ENCODE measurements at regions not wholly inside any gene's neighbourhood (a gene's known extent, or its start where the extent isn't known, plus 50 kb on each side); places are given as distances from the start of the nearest gene placed in this dataset.

GRCh38 chr20:40738976-40739375 lies 49.9 kb upstream of the MAFB start:
- H3K9me3 ChIP-seq (ENCODE audit: control insufficient read depth, low read length) = no peaks in the 10 kb centered on the region
- no peak for DNase-seq

DNA sequence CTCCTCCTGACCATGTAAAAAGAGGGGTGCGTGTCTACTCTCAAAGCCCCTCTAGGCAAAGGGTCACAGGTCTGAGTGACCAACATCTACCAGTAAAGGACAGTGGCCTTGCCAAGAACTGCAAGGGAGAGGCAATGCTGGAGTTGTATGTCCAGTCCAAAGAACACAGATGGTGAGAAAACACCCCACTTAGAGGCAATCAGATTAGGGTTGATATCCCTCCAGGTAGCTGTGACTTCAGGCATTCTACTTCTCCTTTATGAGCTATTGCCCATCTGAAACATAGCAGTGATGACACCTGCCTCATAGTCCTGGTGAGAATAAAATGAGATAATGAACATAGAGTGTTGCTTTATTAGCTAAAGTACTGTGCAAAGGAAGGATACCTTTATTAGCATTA lies 50.8 kb upstream of the MAFB start:
- Histone ChIP-seq H2AK5ac (ENCODE audit: low read length, severe bottlenecking) (no peak overlapping the region), H3K27me3 (ENCODE audit: control insufficient read depth in 1 of 2, insufficient read depth in 1 of 2, low read length in 2 of 2) (peaks cover 6 to 43% of the 10 kb centered on the region in 2 experiments), H4K8ac (ENCODE audit: low read length) (no peak overlapping the region), H2BK5ac (ENCODE audit: low read depth, low read length, poor library complexity, severe bottlenecking) (no peak overlapping the region), H2BK12ac (ENCODE audit: low read length in 2 of 2) (no peak overlapping the region), H4K91ac (ENCODE audit: low read length) (no peak overlapping the region), H3K14ac (ENCODE audit: low read length in 2 of 2) (no peak overlapping the region), H3K9ac (ENCODE audit: low read length) (no peak overlapping the region), H2AFZ (ENCODE audit: low read depth, low read length) (no peak overlapping the region), H3K79me1 (replicated peaks; ENCODE audit: low read length, poor library complexity, severe bottlenecking) (no peaks in the 10 kb centered on the region), H3K4me2 (ENCODE audit: low read length, poor library complexity, severe bottlenecking) (no peak overlapping the region), H3K4me1 (ENCODE audit: control insufficient read depth, insufficient read depth, low read depth, low read length) (no peaks in the 10 kb centered on the region), H3K9me3 (ENCODE audit: control insufficient read depth, low read length) (no peaks in the 10 kb centered on the region), H2BK120ac (ENCODE audit: low read depth, low read length) (no peak overlapping the region), H3K18ac (ENCODE audit: low read depth in 1 of 2, low read length in 2 of 2) (no peak overlapping the region), H3K4ac (ENCODE audit: low read depth in 1 of 2, low read length in 2 of 2) (no peak overlapping the region), H3K23ac (ENCODE audit: low read length in 2 of 2) (no peak overlapping the region), H3K36me3 (ENCODE audit: control insufficient read depth in 1 of 2, insufficient read depth in 2 of 2, low read depth in 1 of 2, low read length in 2 of 2) (no peaks in the 10 kb centered on the region), H2BK15ac (ENCODE audit: low read depth, poor library complexity, severe bottlenecking) (no peak overlapping the region), H3K27ac (ENCODE audit: low read length, poor library complexity, severe bottlenecking) (no peak overlapping the region), H3K4me3 (ENCODE audit: insufficient read depth in 1 of 2, low read depth in 1 of 2, low read length in 2 of 2) (no peak overlapping the region)
- 77% methylated on average over 1 of the region's 1 CpG for WGBS
- no peak for DNase-seq

More at GRCh38 chr20:40738976-40739375, 49.9 kb upstream of the MAFB start:
- Histone ChIP-seq H2BK120ac (ENCODE audit: low read depth, low read length) (no peak overlapping the region), H3K4me1 (ENCODE audit: control insufficient read depth, insufficient read depth, low read depth, low read length) (no peaks in the 10 kb centered on the region), H3K18ac (ENCODE audit: low read depth in 1 of 2, low read length in 2 of 2) (no peak overlapping the region), H2BK15ac (ENCODE audit: low read depth, poor library complexity, severe bottlenecking) (no peak overlapping the region), H3K27ac (ENCODE audit: low read length, poor library complexity, severe bottlenecking) (no peak overlapping the region), H3K14ac (ENCODE audit: low read length in 2 of 2) (no peak overlapping the region), H2BK5ac (ENCODE audit: low read depth, low read length, poor library complexity, severe bottlenecking) (no peak overlapping the region), H3K27me3 (ENCODE audit: control insufficient read depth in 1 of 2, insufficient read depth in 1 of 2, low read length in 2 of 2) (peaks cover 6 to 39% of the 10 kb centered on the region in 2 experiments), H2AK5ac (ENCODE audit: low read length, severe bottlenecking) (no peak overlapping the region), H2BK12ac (ENCODE audit: low read length in 2 of 2) (no peak overlapping the region), H4K8ac (ENCODE audit: low read length) (no peak overlapping the region), H3K9ac (ENCODE audit: low read length) (no peak overlapping the region), H3K4me2 (ENCODE audit: low read length, poor library complexity, severe bottlenecking) (no peak overlapping the region), H3K4me3 (ENCODE audit: insufficient read depth in 1 of 2, low read depth in 1 of 2, low read length in 2 of 2) (no peak overlapping the region), H3K23ac (ENCODE audit: low read length in 2 of 2) (no peak overlapping the region), H2AFZ (ENCODE audit: low read depth, low read length) (no peak overlapping the region), H3K4ac (ENCODE audit: low read depth in 1 of 2, low read length in 2 of 2) (no peak overlapping the region), H3K79me1 (replicated peaks; ENCODE audit: low read length, poor library complexity, severe bottlenecking) (no peaks in the 10 kb centered on the region), H3K36me3 (ENCODE audit: control insufficient read depth in 1 of 2, insufficient read depth in 2 of 2, low read depth in 1 of 2, low read length in 2 of 2) (no peaks in the 10 kb centered on the region), H4K91ac (ENCODE audit: low read length) (no peak overlapping the region)
- 37% methylated on average over 5 of the region's 9 CpGs for WGBS

DNA sequence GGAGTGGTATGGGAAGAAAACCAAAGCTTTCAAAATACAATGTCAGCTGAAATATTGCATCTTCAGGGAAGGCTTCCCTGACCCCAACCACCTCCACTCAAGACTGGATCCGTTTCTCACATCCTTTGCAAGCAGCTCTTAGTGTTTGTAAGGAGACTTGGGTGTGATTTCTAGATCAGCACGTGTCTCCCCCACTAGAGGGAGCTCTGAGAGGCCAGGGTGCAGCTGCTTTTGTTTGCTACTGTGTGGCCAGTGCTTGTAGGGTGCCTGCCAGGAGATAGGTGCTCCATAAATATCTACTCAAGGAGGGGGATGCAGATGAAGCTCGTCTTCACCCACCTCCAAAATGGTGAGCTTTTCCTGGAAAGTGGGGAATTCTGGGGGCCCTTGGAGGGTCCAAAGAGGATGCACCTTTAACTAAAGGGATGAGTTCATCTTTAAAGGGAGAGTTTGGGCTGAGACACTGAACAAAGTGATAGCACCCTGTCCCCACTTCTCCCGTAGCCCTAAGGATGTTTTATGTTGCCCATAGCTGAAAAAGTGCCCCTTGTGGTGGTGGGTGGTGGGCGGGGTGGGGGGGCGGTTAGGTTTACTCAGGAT lies 52.6 kb upstream of the MAFB start:
- no peak overlapping the region for H3K4ac ChIP-seq (ENCODE audit: low read depth in 1 of 2, low read length in 2 of 2)
- no peak overlapping the region for H2AK5ac ChIP-seq (ENCODE audit: low read length, severe bottlenecking)
- H3K23ac ChIP-seq (ENCODE audit: low read length in 2 of 2) = no peak overlapping the region
- H3K27ac ChIP-seq (ENCODE audit: low read length, poor library complexity, severe bottlenecking) = no peak overlapping the region
- no peak overlapping the region for H2AFZ ChIP-seq (ENCODE audit: low read depth, low read length)
- H2BK120ac ChIP-seq (ENCODE audit: low read depth, low read length) = no peak overlapping the region
- no peak overlapping the region for H4K8ac ChIP-seq (ENCODE audit: low read length)
- H3K4me1 ChIP-seq (ENCODE audit: control insufficient read depth, insufficient read depth, low read depth, low read length) = no peaks in the 10 kb centered on the region
- H2BK15ac ChIP-seq (ENCODE audit: low read depth, poor library complexity, severe bottlenecking) = no peak overlapping the region
- no peak overlapping the region for H3K4me3 ChIP-seq (ENCODE audit: insufficient read depth in 1 of 2, low read depth in 1 of 2, low read length in 2 of 2)
- H2BK12ac ChIP-seq (ENCODE audit: low read length in 2 of 2) = no peak overlapping the region
- no peak overlapping the region for H3K4me2 ChIP-seq (ENCODE audit: low read length, poor library complexity, severe bottlenecking)
- no peaks in the 10 kb centered on the region for H3K36me3 ChIP-seq (ENCODE audit: control insufficient read depth in 1 of 2, insufficient read depth in 2 of 2, low read depth in 1 of 2, low read length in 2 of 2)
- H4K91ac ChIP-seq (ENCODE audit: low read length) = no peak overlapping the region
- WGBS = 54% methylated on average over 6 of the region's 6 CpGs
- H3K79me1 ChIP-seq (replicated peaks; ENCODE audit: low read length, poor library complexity, severe bottlenecking) = no peaks in the 10 kb centered on the region
- peak; percentile 30 for DNase-seq
- no peak overlapping the region for H3K14ac ChIP-seq (ENCODE audit: low read length in 2 of 2)
- H3K9ac ChIP-seq (ENCODE audit: low read length) = no peak overlapping the region
- H2BK5ac ChIP-seq (ENCODE audit: low read depth, low read length, poor library complexity, severe bottlenecking) = no peak overlapping the region
- H3K9me3 ChIP-seq (ENCODE audit: control insufficient read depth, low read length) = no peaks in the 10 kb centered on the region
- H3K18ac ChIP-seq (ENCODE audit: low read depth in 1 of 2, low read length in 2 of 2) = no peak overlapping the region
- H3K27me3 ChIP-seq (ENCODE audit: control insufficient read depth in 1 of 2, insufficient read depth in 1 of 2, low read length in 2 of 2) = peaks cover 13 to 58% of the 10 kb centered on the region in 2 experiments

DNA sequence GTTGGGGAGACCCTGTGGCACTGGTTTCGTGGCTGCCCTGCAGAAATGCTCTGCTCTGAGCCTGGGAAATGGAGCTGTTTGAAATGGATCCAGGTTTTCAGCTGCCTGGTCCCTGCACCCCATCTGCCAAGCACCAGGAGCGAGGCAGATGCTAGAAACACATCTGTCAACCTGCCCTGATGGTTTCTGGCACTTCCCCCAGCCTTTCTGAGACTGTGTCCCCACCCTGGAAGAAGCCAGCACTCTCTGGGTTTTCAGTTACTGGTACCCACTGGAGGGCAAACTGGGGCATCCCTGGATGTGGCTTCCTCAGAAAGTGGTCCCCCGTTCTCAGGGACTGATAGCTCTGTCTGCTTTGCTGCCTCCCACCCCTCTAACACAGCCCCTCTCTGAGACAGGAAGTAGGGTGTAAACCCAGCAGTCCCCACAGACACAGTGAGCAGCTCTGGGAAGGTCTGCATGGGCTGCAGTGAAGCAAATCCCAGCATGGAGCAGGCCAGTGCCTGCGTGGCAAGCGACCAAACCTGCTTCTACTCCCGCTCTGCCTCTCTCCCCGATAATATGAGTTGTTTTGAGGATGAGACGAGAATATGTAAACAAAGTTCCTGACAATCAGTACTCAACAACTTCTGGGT lies 54.2 kb upstream of the MAFB start:
- Histone ChIP-seq H2BK120ac (ENCODE audit: low read depth, low read length) (no peak overlapping the region), H3K4ac (ENCODE audit: low read depth in 1 of 2, low read length in 2 of 2) (no peak overlapping the region), H3K4me3 (ENCODE audit: insufficient read depth in 1 of 2, low read depth in 1 of 2, low read length in 2 of 2) (no peak overlapping the region), H4K8ac (ENCODE audit: low read length) (no peak overlapping the region), H4K91ac (ENCODE audit: low read length) (no peak overlapping the region), H3K4me2 (ENCODE audit: low read length, poor library complexity, severe bottlenecking) (no peak overlapping the region), H2BK5ac (ENCODE audit: low read depth, low read length, poor library complexity, severe bottlenecking) (no peak overlapping the region), H3K9ac (ENCODE audit: low read length) (no peak overlapping the region), H3K27me3 (ENCODE audit: control insufficient read depth in 1 of 2, insufficient read depth in 1 of 2, low read length in 2 of 2) (peaks cover 16 to 60% of the 10 kb centered on the region in 2 experiments), H2AFZ (ENCODE audit: low read depth, low read length) (no peak overlapping the region), H3K4me1 (ENCODE audit: control insufficient read depth, insufficient read depth, low read depth, low read length) (no peaks in the 10 kb centered on the region), H3K14ac (ENCODE audit: low read length in 2 of 2) (no peak overlapping the region), H2AK5ac (ENCODE audit: low read length, severe bottlenecking) (no peak overlapping the region), H2BK15ac (ENCODE audit: low read depth, poor library complexity, severe bottlenecking) (no peak overlapping the region), H3K36me3 (ENCODE audit: control insufficient read depth in 1 of 2, insufficient read depth in 2 of 2, low read depth in 1 of 2, low read length in 2 of 2) (no peaks in the 10 kb centered on the region), H3K79me1 (replicated peaks; ENCODE audit: low read length, poor library complexity, severe bottlenecking) (no peaks in the 10 kb centered on the region), H3K9me3 (ENCODE audit: control insufficient read depth, low read length) (no peaks in the 10 kb centered on the region), H3K18ac (ENCODE audit: low read depth in 1 of 2, low read length in 2 of 2) (no peak overlapping the region), H3K27ac (ENCODE audit: low read length, poor library complexity, severe bottlenecking) (no peak overlapping the region), H3K23ac (ENCODE audit: low read length in 2 of 2) (no peak overlapping the region), H2BK12ac (ENCODE audit: low read length in 2 of 2) (no peak overlapping the region)
- DNase-seq = no peak
- 57% methylated on average over 8 of the region's 8 CpGs for WGBS

All from mesenchymal stem cell (in vitro differentiated cells and primary cell).